ENCODE measurements at regions not wholly inside any gene's neighbourhood (a gene's known extent, or its start where the extent isn't known, plus 50 kb on each side); places are given as distances from the start of the nearest gene placed in this dataset.
"Not testable (repeated sequence)": the region's sequence is repeated elsewhere in the genome, so short reads cannot be mapped to it uniquely, and the experiment has no call there.

DNA sequence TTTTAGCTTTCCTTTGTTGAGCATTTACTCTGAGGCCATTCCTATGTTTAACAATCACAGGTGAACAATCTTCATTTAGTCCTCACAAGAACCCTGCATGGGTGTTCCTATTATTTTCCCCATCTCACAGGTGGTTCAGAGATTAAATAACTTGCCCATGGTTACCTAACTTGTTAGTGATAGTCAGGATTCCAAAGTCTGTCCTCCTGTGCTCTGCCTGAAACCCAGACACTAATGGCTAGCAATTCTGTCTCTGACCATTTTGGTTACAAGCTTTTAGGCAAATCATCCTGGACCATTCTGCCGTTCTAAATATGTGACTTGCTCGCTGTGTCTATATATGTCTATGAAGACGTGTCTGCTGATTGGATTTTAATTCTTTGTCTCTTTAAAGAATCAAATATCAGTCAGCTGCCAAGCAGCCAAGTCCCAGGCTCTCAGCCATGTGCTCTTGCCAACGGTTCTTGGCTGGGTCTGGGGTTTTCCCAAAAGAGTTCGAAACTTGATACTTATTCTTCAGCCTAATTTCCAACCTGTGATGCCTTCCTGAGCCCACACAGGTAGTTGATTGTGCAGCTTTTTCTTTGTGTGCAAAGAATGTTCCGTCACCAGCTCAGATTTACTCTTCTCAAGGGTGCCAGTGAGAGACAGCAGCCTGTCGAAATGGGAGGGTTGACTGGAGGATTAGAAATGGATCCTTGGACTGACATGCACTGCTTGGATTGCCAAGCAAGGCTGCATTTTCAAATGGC, 121.7 kb downstream of the NREP start:
- no peak for DNase-seq (ENCODE audit: low read depth)

DNA sequence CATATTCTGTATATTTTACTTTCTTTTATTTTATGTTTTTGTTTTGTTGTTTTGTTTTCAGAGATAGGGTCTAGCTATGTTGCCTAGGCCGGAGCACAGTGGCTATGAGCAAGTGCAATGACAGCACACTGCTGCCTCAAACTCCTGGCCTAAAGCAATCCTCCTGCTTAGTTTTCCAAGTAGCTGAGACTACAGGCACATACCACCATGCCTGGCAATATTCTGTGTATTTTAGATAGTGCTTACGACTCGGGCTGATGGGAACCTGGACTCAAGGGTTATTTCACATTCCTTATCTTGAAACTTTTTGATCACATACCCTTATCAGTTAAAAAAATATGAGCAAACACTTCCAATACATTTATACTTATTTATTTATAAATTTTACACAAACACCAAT, 119.0 kb upstream of the STARD4 start:
- no peak for DNase-seq (ENCODE audit: low read depth)

DNA sequence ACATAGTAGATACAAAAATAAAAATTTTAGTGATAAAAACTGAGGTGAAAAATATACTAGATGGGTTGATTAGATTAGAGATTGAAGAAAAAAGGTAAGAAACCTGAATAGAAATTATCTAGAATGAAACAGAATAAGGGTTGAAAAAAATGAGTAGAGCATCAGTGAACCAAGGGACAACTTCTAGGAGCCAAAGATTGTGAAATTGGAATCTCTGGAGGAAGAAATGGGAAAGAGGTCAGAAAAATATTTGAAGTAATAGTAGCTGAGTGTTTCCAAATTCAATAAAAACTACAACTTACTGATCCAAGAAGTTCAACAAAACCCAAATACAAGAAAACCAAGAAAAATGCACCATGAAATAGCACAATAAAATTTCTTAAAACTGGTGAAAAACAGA, 116.6 kb upstream of the STARD4 start:
- DNase-seq (ENCODE audit: low read depth): no peak

- no peak for DNase-seq (ENCODE audit: low read depth)
Measured at GRCh38 chr5:111627862-111628261, 115.5 kb upstream of the STARD4 start.

DNA sequence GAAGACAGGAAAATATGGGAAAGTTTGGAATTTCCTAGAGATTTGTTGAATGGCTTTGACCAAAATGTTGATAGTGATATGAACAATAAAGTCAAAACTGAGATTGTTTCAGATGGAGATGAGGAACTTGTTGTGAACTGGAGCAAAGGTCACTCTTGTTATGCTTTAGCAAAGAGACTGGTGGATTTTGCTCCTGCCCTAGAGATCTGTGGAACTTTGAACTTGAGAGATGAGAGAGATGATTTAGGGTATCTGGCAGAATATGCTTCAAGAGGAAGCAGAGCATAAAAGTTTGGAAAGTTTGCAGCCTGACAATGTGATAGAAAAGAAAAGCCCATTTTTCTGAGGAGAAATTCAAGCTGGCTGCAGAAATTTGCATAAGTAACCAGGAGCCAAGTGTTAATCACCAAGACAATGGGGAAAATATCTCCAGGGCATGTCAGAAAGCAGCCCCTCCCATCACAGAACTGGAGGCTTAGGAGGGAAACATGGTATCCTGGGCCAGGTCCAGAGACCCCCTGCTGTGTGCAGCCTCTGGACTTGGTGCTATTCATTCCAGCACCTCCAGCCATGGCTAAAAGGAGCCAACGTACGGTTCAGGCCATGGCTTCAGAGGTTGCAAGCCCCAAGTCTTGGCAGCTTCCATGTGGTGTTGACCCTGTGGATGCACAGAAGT, 114.3 kb upstream of the STARD4 start:
- no peak for DNase-seq (ENCODE audit: low read depth)

- DNase-seq (ENCODE audit: low read depth): peak; percentile 40
Measured at GRCh38 chr5:111618623-111619271, 106.4 kb upstream of the STARD4 start.

- DNase-seq (ENCODE audit: low read depth): no peak
Measured at GRCh38 chr5:111615054-111615453, 102.7 kb upstream of the STARD4 start.

GRCh38 chr5:111612013-111612630, 99.8 kb upstream of the STARD4 start:
- DNase-seq (ENCODE audit: low read depth): not testable (repeated sequence)

DNA sequence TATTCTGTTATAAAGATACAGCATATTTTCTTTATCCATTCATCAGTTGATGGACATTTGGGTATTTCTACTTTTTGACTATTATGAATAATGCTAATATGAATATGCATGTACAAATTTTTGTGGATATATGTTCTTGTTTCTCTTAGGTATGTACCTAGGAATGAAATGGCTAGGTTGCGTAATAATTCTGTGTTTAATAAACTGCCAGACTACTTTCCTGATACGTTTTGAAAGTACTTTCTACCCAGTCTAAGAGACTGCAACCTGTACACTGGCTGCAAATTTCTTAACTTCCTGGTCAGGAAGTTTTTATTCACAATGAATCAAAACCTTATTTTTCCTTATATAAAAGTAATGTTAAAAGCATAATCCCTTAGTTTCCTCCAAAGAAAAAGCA, 93.9 kb upstream of the STARD4 start:
- DNase-seq (ENCODE audit: low read depth): peak; percentile 74

DNA sequence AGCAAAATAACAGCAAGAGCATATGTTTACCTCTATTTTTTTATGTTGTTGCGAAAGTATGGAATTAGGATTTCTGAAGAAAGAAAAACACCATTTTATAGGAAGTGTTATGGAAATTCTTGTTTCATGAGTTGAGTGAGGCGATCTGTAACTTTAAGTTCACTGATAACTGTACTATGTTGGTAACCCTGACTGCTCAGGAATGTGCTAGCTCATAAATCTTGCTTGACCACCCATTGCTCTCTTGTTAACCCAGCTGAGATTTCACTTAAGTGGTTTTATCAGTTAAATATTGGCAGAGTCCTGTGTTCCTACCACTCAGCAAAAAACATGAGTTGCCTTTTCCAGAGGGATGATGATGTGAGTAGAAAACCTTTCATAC, 91.1 kb upstream of the STARD4 start:
- DNase-seq (ENCODE audit: low read depth): peak; percentile 99

GRCh38 chr5:111602817-111603445, 90.6 kb upstream of the STARD4 start:
- DNase-seq (ENCODE audit: low read depth): no peak

DNA sequence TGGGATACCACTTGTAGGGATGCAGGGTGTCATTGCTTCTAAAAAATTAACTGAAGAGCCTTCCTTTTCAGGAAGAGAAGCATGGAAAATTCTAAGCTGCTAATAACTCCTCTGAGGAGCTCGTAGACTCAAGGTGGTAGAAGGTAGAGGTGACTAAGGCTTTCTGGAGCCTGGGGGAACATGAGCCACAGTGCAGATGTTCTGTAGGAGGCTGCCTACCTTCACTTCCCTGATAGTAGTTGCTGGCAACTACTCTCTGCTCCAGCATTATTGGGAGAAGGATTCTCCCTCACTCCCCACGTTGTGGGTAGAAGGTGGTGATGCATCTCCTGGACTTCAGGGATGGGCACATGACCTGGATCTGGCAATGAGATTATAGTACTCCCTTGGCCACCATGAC, 86.7 kb upstream of the STARD4 start:
- no peak for DNase-seq (ENCODE audit: low read depth)

DNA sequence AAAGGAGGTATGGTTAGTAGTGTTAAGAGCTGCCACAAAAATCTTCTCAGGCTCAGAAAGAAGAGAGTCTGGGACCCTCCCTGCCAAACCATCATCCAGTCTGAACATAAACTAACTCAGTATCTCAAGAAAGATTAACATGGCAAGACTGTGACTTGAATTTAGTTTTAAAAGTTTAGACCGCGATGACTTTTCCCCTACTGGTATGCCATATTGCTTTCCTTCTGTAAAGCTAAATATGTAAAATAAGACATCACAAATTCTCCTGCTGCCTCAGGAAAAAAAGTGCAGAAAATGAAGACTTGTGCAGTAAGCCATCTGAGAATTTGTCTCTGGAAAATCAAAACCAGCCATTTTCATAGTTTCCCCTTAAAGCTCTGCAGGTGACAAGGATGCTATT, 85.2 kb upstream of the STARD4 start:
- DNase-seq (ENCODE audit: low read depth): no peak

DNA sequence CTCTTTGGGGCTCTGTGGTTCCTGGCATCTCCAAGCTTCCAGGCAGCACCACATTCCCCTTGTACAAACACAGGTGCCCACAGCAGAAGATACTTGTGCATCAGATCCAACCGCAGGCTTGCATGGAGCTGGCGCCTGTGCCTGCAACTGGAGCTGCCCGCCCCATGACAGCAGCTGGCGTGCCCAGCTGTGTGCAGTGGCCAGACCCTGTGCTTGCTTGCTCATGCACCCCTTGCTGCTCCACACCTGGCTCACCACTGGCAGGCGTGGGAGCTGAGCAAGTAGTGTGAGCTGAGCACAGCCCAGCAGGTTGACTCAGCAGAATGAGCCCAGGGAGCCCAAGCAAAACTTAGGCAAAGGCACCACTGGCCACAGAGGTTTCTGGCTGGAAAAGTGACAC, 84.4 kb upstream of the STARD4 start:
- no peak for DNase-seq (ENCODE audit: low read depth)

GRCh38 chr5:111595425-111595824, 83.1 kb upstream of the STARD4 start:
- DNase-seq (ENCODE audit: low read depth): no peak

DNA sequence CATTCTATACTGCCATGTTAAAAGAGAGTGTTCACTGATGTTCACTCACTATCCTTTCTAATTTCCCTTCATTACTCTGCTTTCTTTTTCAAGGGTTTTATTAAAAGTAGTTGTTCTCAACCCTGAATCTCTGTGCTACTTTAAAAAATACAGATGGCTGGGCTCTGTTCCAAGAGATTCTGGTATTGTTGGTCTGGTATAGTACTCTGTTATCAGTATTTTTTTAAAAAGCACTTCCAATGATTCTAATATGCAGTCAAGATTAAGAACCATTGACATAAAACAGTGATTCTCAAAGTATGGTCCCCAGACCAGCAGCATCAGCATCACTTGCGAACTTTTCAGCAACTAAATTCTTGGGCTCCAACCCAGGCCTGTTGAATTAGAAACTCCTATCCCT, 77.0 kb upstream of the STARD4 start:
- no peak for DNase-seq (ENCODE audit: low read depth)

- DNase-seq (ENCODE audit: low read depth): no peak
Measured at GRCh38 chr5:111587728-111588127, 75.4 kb upstream of the STARD4 start.

GRCh38 chr5:111585946-111586345, 73.6 kb upstream of the STARD4 start:
- DNase-seq (ENCODE audit: low read depth): no peak

- no peak for DNase-seq (ENCODE audit: low read depth)
Measured at GRCh38 chr5:111585291-111585690, 73.0 kb upstream of the STARD4 start.

DNA sequence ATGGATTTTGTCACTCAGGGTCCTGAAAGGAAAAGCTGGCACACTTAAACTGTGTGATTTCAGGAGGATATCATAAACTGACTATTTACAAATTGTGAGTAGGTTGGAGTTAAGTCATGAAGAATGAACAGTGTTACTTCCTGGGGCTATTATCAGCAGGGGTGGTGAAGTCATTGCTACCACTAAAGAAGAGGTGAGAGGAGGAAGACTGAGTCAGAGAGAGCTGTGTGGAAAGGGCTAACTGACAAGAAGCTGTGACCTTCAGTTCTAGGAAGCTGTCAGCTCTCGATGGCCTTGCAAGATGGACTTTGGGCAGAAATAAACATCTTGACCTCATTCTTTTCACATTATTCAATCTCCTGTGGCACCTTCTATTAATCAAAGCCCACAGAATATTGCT, 72.3 kb upstream of the STARD4 start:
- peak; percentile 87 for DNase-seq (ENCODE audit: low read depth)

GRCh38 chr5:111583758-111584203, 71.4 kb upstream of the STARD4 start:
- no peak for DNase-seq (ENCODE audit: low read depth)

- DNase-seq (ENCODE audit: low read depth): peak; percentile 66
Measured at GRCh38 chr5:111582993-111583601, 70.8 kb upstream of the STARD4 start.
